ENCODE measurements at regions not wholly inside any gene's neighbourhood (a gene's known extent, or its start where the extent isn't known, plus 50 kb on each side); places are given as distances from the start of the nearest gene placed in this dataset.

- no peak overlapping the region for H3K4me3 Mint-ChIP-seq (ENCODE audit: low read depth)
- H3K27me3 Mint-ChIP-seq (ENCODE audit: low read depth) = peaks cover 19% of the 10 kb centered on the region
- H3K9me3 Mint-ChIP-seq = peaks cover 2% of the 10 kb centered on the region
- no peak overlapping the region for H3K27ac Mint-ChIP-seq
- H3K36me3 Mint-ChIP-seq (ENCODE audit: low read depth) = no peaks in the 10 kb centered on the region
- DNase-seq (ENCODE audit: low spot score) = no peak
- peaks cover 14% of the 10 kb centered on the region for H3K4me1 Mint-ChIP-seq (ENCODE audit: low read depth)
- intact Hi-C loops (cut with micrococcal nuclease) = no loop called here
These were observed 95.1 kb upstream of the SLC45A1 start for GRCh38 chr1:8222789-8223188.

GRCh38 chr1:8219530-8219929 is 98.4 kb upstream of the SLC45A1 start:
- DNase-seq (ENCODE audit: low spot score) = no peak
- no peaks in the 10 kb centered on the region for H3K9me3 Mint-ChIP-seq
- peaks cover 18% of the 10 kb centered on the region for H3K27me3 Mint-ChIP-seq (ENCODE audit: low read depth)
- peaks cover 19% of the 10 kb centered on the region for H3K4me1 Mint-ChIP-seq (ENCODE audit: low read depth)
- H3K27ac Mint-ChIP-seq = no peak overlapping the region
- H3K36me3 Mint-ChIP-seq (ENCODE audit: low read depth) = no peaks in the 10 kb centered on the region
- H3K4me3 Mint-ChIP-seq (ENCODE audit: low read depth) = no peak overlapping the region
- intact Hi-C loops (cut with micrococcal nuclease) = no loop called here

- H3K27me3 Mint-ChIP-seq (ENCODE audit: low read depth) = peaks cover 15% of the 10 kb centered on the region
- intact Hi-C loops (cut with micrococcal nuclease) = no loop called here
- H3K4me3 Mint-ChIP-seq (ENCODE audit: low read depth) = no peak overlapping the region
- no peak for DNase-seq (ENCODE audit: low spot score)
- H3K9me3 Mint-ChIP-seq = no peaks in the 10 kb centered on the region
- peaks cover 17% of the 10 kb centered on the region for H3K4me1 Mint-ChIP-seq (ENCODE audit: low read depth)
- H3K27ac Mint-ChIP-seq = no peak overlapping the region
- no peaks in the 10 kb centered on the region for H3K36me3 Mint-ChIP-seq (ENCODE audit: low read depth)
These were observed 99.4 kb upstream of the SLC45A1 start for GRCh38 chr1:8218351-8219092.

- no peak for DNase-seq (ENCODE audit: low spot score)
- peak overlapping the region; percentile 17 for H3K4me3 Mint-ChIP-seq (ENCODE audit: low read depth)
- intact Hi-C loops (cut with micrococcal nuclease) = no loop called here
- H3K27ac Mint-ChIP-seq = no peak overlapping the region
- no peaks in the 10 kb centered on the region for H3K36me3 Mint-ChIP-seq (ENCODE audit: low read depth)
- peaks cover 13% of the 10 kb centered on the region for H3K27me3 Mint-ChIP-seq (ENCODE audit: low read depth)
- H3K9me3 Mint-ChIP-seq = no peaks in the 10 kb centered on the region
- H3K4me1 Mint-ChIP-seq (ENCODE audit: low read depth) = peaks cover 24% of the 10 kb centered on the region
These were observed 100.1 kb upstream of the SLC45A1 start for GRCh38 chr1:8217809-8218208.

- no peaks in the 10 kb centered on the region for H3K36me3 Mint-ChIP-seq (ENCODE audit: low read depth)
- H3K27me3 Mint-ChIP-seq (ENCODE audit: low read depth) = peaks cover 13% of the 10 kb centered on the region
- peaks cover 30% of the 10 kb centered on the region for H3K4me1 Mint-ChIP-seq (ENCODE audit: low read depth)
- intact Hi-C loops (cut with micrococcal nuclease) = no loop called here
- no peaks in the 10 kb centered on the region for H3K9me3 Mint-ChIP-seq
- DNase-seq (ENCODE audit: low spot score) = peak; percentile 9
- H3K4me3 Mint-ChIP-seq (ENCODE audit: low read depth) = peak overlapping the region; percentile 67
- peak overlapping the region; percentile 28 for H3K27ac Mint-ChIP-seq
These were observed 100.8 kb upstream of the SLC45A1 start for GRCh38 chr1:8217011-8217711.

GRCh38 chr1:8216005-8216404 is 101.9 kb upstream of the SLC45A1 start:
- intact Hi-C loops (cut with micrococcal nuclease) = no loop called here
- peaks cover 37% of the 10 kb centered on the region for H3K4me1 Mint-ChIP-seq (ENCODE audit: low read depth)
- DNase-seq (ENCODE audit: low spot score) = no peak
- H3K27ac Mint-ChIP-seq = no peak overlapping the region
- peaks cover 13% of the 10 kb centered on the region for H3K27me3 Mint-ChIP-seq (ENCODE audit: low read depth)
- peak overlapping the region; percentile 37 for H3K4me3 Mint-ChIP-seq (ENCODE audit: low read depth)
- H3K36me3 Mint-ChIP-seq (ENCODE audit: low read depth) = no peaks in the 10 kb centered on the region
- H3K9me3 Mint-ChIP-seq = no peaks in the 10 kb centered on the region

- intact Hi-C loops (cut with micrococcal nuclease) = no loop called here
- peaks cover 15% of the 10 kb centered on the region for H3K27me3 Mint-ChIP-seq (ENCODE audit: low read depth)
- no peak for DNase-seq (ENCODE audit: low spot score)
- H3K4me1 Mint-ChIP-seq (ENCODE audit: low read depth) = peaks cover 37% of the 10 kb centered on the region
- H3K9me3 Mint-ChIP-seq = no peaks in the 10 kb centered on the region
- no peak overlapping the region for H3K27ac Mint-ChIP-seq
- H3K36me3 Mint-ChIP-seq (ENCODE audit: low read depth) = no peaks in the 10 kb centered on the region
- H3K4me3 Mint-ChIP-seq (ENCODE audit: low read depth) = no peak overlapping the region
These were observed 103.3 kb upstream of the SLC45A1 start for GRCh38 chr1:8214501-8215173.

GRCh38 chr1:8213676-8214075 is 104.2 kb upstream of the SLC45A1 start:
- Mint-ChIP-seq H3K36me3 (ENCODE audit: low read depth) (no peaks in the 10 kb centered on the region), H3K4me3 (ENCODE audit: low read depth) (no peak overlapping the region), H3K9me3 (no peaks in the 10 kb centered on the region), H3K27me3 (ENCODE audit: low read depth) (peaks cover 15% of the 10 kb centered on the region), H3K4me1 (ENCODE audit: low read depth) (peaks cover 37% of the 10 kb centered on the region), H3K27ac (no peak overlapping the region)
- intact Hi-C loops (cut with micrococcal nuclease) = no loop called here
- no peak for DNase-seq (ENCODE audit: low spot score)

GRCh38 chr1:8213136-8213535 is 104.8 kb upstream of the SLC45A1 start:
- peaks cover 36% of the 10 kb centered on the region for H3K4me1 Mint-ChIP-seq (ENCODE audit: low read depth)
- H3K27me3 Mint-ChIP-seq (ENCODE audit: low read depth) = peaks cover 14% of the 10 kb centered on the region
- no peak for DNase-seq (ENCODE audit: low spot score)
- H3K9me3 Mint-ChIP-seq = no peaks in the 10 kb centered on the region
- no peak overlapping the region for H3K27ac Mint-ChIP-seq
- intact Hi-C loops (cut with micrococcal nuclease) = no loop called here
- H3K36me3 Mint-ChIP-seq (ENCODE audit: low read depth) = no peaks in the 10 kb centered on the region
- H3K4me3 Mint-ChIP-seq (ENCODE audit: low read depth) = no peak overlapping the region

- no peaks in the 10 kb centered on the region for H3K36me3 Mint-ChIP-seq (ENCODE audit: low read depth)
- peaks cover 33% of the 10 kb centered on the region for H3K4me1 Mint-ChIP-seq (ENCODE audit: low read depth)
- H3K9me3 Mint-ChIP-seq = no peaks in the 10 kb centered on the region
- no peak for DNase-seq (ENCODE audit: low spot score)
- H3K27me3 Mint-ChIP-seq (ENCODE audit: low read depth) = peaks cover 10% of the 10 kb centered on the region
- no peak overlapping the region for H3K4me3 Mint-ChIP-seq (ENCODE audit: low read depth)
- H3K27ac Mint-ChIP-seq = no peak overlapping the region
- intact Hi-C loops (cut with micrococcal nuclease) = no loop called here
These were observed 105.3 kb upstream of the SLC45A1 start for GRCh38 chr1:8212580-8213031.

GRCh38 chr1:8211883-8212579 is 105.9 kb upstream of the SLC45A1 start:
- Mint-ChIP-seq H3K27me3 (ENCODE audit: low read depth) (peaks cover 10% of the 10 kb centered on the region), H3K4me1 (ENCODE audit: low read depth) (peaks cover 33% of the 10 kb centered on the region), H3K9me3 (no peaks in the 10 kb centered on the region), H3K4me3 (ENCODE audit: low read depth) (no peak overlapping the region), H3K36me3 (ENCODE audit: low read depth) (no peaks in the 10 kb centered on the region), H3K27ac (no peak overlapping the region)
- DNase-seq (ENCODE audit: low spot score) = no peak
- intact Hi-C loops (cut with micrococcal nuclease) = no loop called here

- intact Hi-C loops (cut with micrococcal nuclease) = no loop called here
- DNase-seq (ENCODE audit: low spot score) = no peak
- Mint-ChIP-seq H3K27me3 (ENCODE audit: low read depth) (peaks cover 6% of the 10 kb centered on the region), H3K4me1 (ENCODE audit: low read depth) (peaks cover 29% of the 10 kb centered on the region), H3K9me3 (no peaks in the 10 kb centered on the region), H3K4me3 (ENCODE audit: low read depth) (no peak overlapping the region), H3K36me3 (ENCODE audit: low read depth) (no peaks in the 10 kb centered on the region), H3K27ac (no peak overlapping the region)
These were observed 106.5 kb upstream of the SLC45A1 start for GRCh38 chr1:8211251-8211882.
